Thyroid gland (tissue), 4 donors: ENCODE measurements at regions not wholly inside any gene's neighbourhood (a gene's known extent, or its start where the extent isn't known, plus 50 kb on each side); places are given as distances from the start of the nearest gene placed in this dataset.

ENCODE experiments used
- POLR2A ChIP-seq, 2 donors: fragments of 450-650 bp; IDR thresholded peaks; one replicate each; pipeline ENCODE4 v1.6.1; 2017; ENCODE audit warnings: antibody characterized with exemption in 2 of 2, mild to moderate bottlenecking in 2 of 2, moderate library complexity in 1 of 2
- TF ChIP-seq, protein P1 (sequence below), 6 experiments: fragments of 200-600 bp in 3 of 6; fragments of 450-650 bp in 3 of 6; sonication (generic) in 3 of 6; IDR thresholded peaks; one replicate each; pipeline ENCODE4 v1.5.1; 2016 to 2019; ENCODE audit warnings: antibody characterized with exemption in 6 of 6, mild to moderate bottlenecking in 2 of 6, inconsistent platforms in 1 of 6, moderate library complexity in 1 of 6

DNA sequence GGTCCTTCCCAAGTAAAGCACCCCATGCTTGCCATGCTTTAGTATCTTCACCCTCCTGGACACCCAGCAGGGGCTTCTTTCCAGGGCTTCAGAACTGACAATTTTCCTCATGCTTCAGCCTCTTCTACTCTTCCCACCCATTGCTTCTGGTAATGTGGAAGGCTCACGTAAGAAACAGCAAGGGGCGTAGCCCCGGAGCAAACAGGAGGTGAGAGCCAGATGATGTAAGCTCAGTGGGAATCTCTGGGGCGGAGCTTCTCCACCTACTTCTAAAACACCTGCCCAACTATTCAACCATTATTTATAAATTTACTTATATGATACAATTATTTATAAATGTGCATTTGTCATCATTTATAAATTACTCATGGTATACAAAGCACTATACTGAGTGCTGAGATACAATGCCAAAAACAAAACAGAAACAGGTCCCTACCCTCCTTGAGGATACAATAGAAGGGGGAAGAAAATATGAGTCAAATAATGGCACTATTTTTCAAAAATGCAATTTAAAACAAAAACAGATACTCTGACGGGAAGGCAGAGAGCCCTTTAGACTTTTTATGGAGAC lies 140.1 kb upstream of the CAMK1G start:
- TF ChIP-seq, protein P1, sequence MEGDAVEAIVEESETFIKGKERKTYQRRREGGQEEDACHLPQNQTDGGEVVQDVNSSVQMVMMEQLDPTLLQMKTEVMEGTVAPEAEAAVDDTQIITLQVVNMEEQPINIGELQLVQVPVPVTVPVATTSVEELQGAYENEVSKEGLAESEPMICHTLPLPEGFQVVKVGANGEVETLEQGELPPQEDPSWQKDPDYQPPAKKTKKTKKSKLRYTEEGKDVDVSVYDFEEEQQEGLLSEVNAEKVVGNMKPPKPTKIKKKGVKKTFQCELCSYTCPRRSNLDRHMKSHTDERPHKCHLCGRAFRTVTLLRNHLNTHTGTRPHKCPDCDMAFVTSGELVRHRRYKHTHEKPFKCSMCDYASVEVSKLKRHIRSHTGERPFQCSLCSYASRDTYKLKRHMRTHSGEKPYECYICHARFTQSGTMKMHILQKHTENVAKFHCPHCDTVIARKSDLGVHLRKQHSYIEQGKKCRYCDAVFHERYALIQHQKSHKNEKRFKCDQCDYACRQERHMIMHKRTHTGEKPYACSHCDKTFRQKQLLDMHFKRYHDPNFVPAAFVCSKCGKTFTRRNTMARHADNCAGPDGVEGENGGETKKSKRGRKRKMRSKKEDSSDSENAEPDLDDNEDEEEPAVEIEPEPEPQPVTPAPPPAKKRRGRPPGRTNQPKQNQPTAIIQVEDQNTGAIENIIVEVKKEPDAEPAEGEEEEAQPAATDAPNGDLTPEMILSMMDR (IDR thresholded peaks at IDR 0.05): no peak
- no peak for TF ChIP-seq POLR2A (IDR thresholded peaks at IDR 0.05)
